IPS-18c (cell line): ENCODE measurements at regions not wholly inside any gene's neighbourhood (a gene's known extent, or its start where the extent isn't known, plus 50 kb on each side); places are given as distances from the start of the nearest gene placed in this dataset.

ENCODE experiments used
- H3K4me3 ChIP-seq: 2 replicates; pipeline ENCODE4 v1.7.0; 2013; ENCODE audit warnings: low read depth, mild to moderate bottlenecking, low read length, moderate library complexity; ENCODE audit not compliant: insufficient read depth
- H3K9me3 ChIP-seq: one replicate; pipeline ENCODE4 v1.6.1; 2013; ENCODE audit warnings: mild to moderate bottlenecking, low read length, moderate library complexity; ENCODE audit not compliant: control insufficient read depth, insufficient read depth

GRCh38 chr2:6053743-6054142, 361.6 kb downstream of the SOX11 start:
- no peaks in the 10 kb centered on the region for H3K9me3 ChIP-seq
- no peak overlapping the region for H3K4me3 ChIP-seq

- Histone ChIP-seq H3K4me3 (no peak overlapping the region), H3K9me3 (no peaks in the 10 kb centered on the region)
Observed at GRCh38 chr2:6054161-6054671, 362.0 kb downstream of the SOX11 start.

- H3K4me3 ChIP-seq: no peak overlapping the region
Observed at GRCh38 chr2:6060992-6061663, 368.9 kb downstream of the SOX11 start.

GRCh38 chr2:6064757-6065156, 372.6 kb downstream of the SOX11 start:
- Histone ChIP-seq H3K4me3 (no peak overlapping the region), H3K9me3 (no peaks in the 10 kb centered on the region)

More at GRCh38 chr2:6060992-6061663, 368.9 kb downstream of the SOX11 start:
- H3K9me3 ChIP-seq: no peaks in the 10 kb centered on the region

- no peak overlapping the region for H3K4me3 ChIP-seq
- no peaks in the 10 kb centered on the region for H3K9me3 ChIP-seq
Observed at GRCh38 chr2:6065703-6066102, 373.5 kb downstream of the SOX11 start.

GRCh38 chr2:6067089-6067488, 374.9 kb downstream of the SOX11 start:
- Histone ChIP-seq H3K9me3 (no peaks in the 10 kb centered on the region), H3K4me3 (no peak overlapping the region)

- no peak overlapping the region for H3K4me3 ChIP-seq
Observed at GRCh38 chr2:6067806-6068205, 375.6 kb downstream of the SOX11 start.

GRCh38 chr2:6068429-6068828, 376.2 kb downstream of the SOX11 start:
- no peak overlapping the region for H3K4me3 ChIP-seq
- no peaks in the 10 kb centered on the region for H3K9me3 ChIP-seq

More at GRCh38 chr2:6067806-6068205, 375.6 kb downstream of the SOX11 start:
- H3K9me3 ChIP-seq: no peaks in the 10 kb centered on the region

- Histone ChIP-seq H3K9me3 (no peaks in the 10 kb centered on the region), H3K4me3 (no peak overlapping the region)
Observed at GRCh38 chr2:6069381-6069780, 377.2 kb downstream of the SOX11 start.

- no peaks in the 10 kb centered on the region for H3K9me3 ChIP-seq
- H3K4me3 ChIP-seq: no peak overlapping the region
Observed at GRCh38 chr2:6071519-6071918, 379.3 kb downstream of the SOX11 start.

GRCh38 chr2:6072276-6072675, 380.1 kb downstream of the SOX11 start:
- no peak overlapping the region for H3K4me3 ChIP-seq
- H3K9me3 ChIP-seq: peaks cover 3% of the 10 kb centered on the region

- Histone ChIP-seq H3K4me3 (no peak overlapping the region), H3K9me3 (peaks cover 3% of the 10 kb centered on the region)
Observed at GRCh38 chr2:6072768-6073167, 380.6 kb downstream of the SOX11 start.

- H3K9me3 ChIP-seq: peaks cover 3% of the 10 kb centered on the region
- H3K4me3 ChIP-seq: no peak overlapping the region
Observed at GRCh38 chr2:6073191-6074088, 381.3 kb downstream of the SOX11 start.

- Histone ChIP-seq H3K9me3 (peaks cover 3% of the 10 kb centered on the region), H3K4me3 (no peak overlapping the region)
Observed at GRCh38 chr2:6074089-6074643, 382.0 kb downstream of the SOX11 start.

- no peak overlapping the region for H3K4me3 ChIP-seq
- peaks cover 3% of the 10 kb centered on the region for H3K9me3 ChIP-seq
Observed at GRCh38 chr2:6077585-6077984, 385.4 kb downstream of the SOX11 start.

GRCh38 chr2:6078414-6078813, 386.2 kb downstream of the SOX11 start:
- Histone ChIP-seq H3K9me3 (peaks cover 3% of the 10 kb centered on the region), H3K4me3 (no peak overlapping the region)

- H3K4me3 ChIP-seq: no peak overlapping the region
- peaks cover 3% of the 10 kb centered on the region for H3K9me3 ChIP-seq
Observed at GRCh38 chr2:6079405-6079804, 387.2 kb downstream of the SOX11 start.
